CD4-positive, CD25-positive, alpha-beta regulatory T cell (primary cell): ENCODE measurements at regions not wholly inside any gene's neighbourhood (a gene's known extent, or its start where the extent isn't known, plus 50 kb on each side); places are given as distances from the start of the nearest gene placed in this dataset.

Experiments
- ATAC-seq, 2 donors: fragments of 150-1000 bp; cut with Tn5 transposase; one replicate each; pipeline ENCODE4 v1.10.0; 2021; ENCODE audit warnings: low read depth in 2 of 2, moderate number of reproducible peaks in 2 of 2, moderate library complexity in 1 of 2
- DNase-seq, 3 donors: peaks; one replicate each; pipeline versions ENCODE4 v3.0.0 to v3.0.0-alpha.2; 2012 to 2022; ENCODE audit warnings: mixed read lengths in 1 of 3
- H3K27ac ChIP-seq: one replicate; pipeline ENCODE4 v1.7.0; 2013; ENCODE audit warnings: mild to moderate bottlenecking, low read length; ENCODE audit not compliant: insufficient read depth, poor library complexity, severe bottlenecking
- H3K27me3 ChIP-seq: one replicate; pipeline ENCODE4 v1.7.0; 2013; ENCODE audit warnings: low read length; ENCODE audit not compliant: control insufficient read depth, insufficient read depth
- H3K36me3 ChIP-seq: one replicate; pipeline ENCODE4 v1.7.0; 2013; ENCODE audit warnings: mild to moderate bottlenecking, low read length, moderate library complexity; ENCODE audit not compliant: control insufficient read depth, insufficient read depth
- H3K4me1 ChIP-seq: 2 replicates; pipeline ENCODE4 v1.7.0; 2013; ENCODE audit warnings: mild to moderate bottlenecking, low read length; ENCODE audit not compliant: insufficient read depth, control insufficient read depth, poor library complexity, severe bottlenecking
- H3K4me3 ChIP-seq: one replicate; pipeline ENCODE4 v1.7.0; 2013; ENCODE audit warnings: low read depth, mild to moderate bottlenecking, low read length, moderate library complexity
- H3K9me3 ChIP-seq, 2 experiments: 1 replicate in 1 of 2; 2 replicates in 1 of 2; pipeline ENCODE4 v1.7.0; 2013; ENCODE audit warnings: low read length in 2 of 2, mild to moderate bottlenecking in 1 of 2, moderate library complexity in 1 of 2; ENCODE audit not compliant: control insufficient read depth in 2 of 2
- H3K27ac Mint-ChIP-seq, 3 donors: one replicate each; pipeline ENCODE4 v1.8.0; 2020 to 2022; ENCODE audit warnings: mild to moderate bottlenecking in 3 of 3, mixed read lengths in 3 of 3, moderate library complexity in 2 of 3
- H3K27me3 Mint-ChIP-seq: one replicate; pipeline ENCODE4 v1.8.0; 2022; ENCODE audit warnings: mild to moderate bottlenecking, mixed read lengths
- H3K36me3 Mint-ChIP-seq: one replicate; pipeline ENCODE4 v1.8.0; 2020; ENCODE audit warnings: mixed read lengths
- H3K4me1 Mint-ChIP-seq, 4 donors: one replicate each; pipeline ENCODE4 v1.8.0; 2020 to 2022; ENCODE audit warnings: mixed read lengths in 4 of 4, mild to moderate bottlenecking in 1 of 4
- H3K4me3 Mint-ChIP-seq, 4 donors: one replicate each; pipeline ENCODE4 v1.8.0; 2020 to 2022; ENCODE audit warnings: mild to moderate bottlenecking in 4 of 4, mixed read lengths in 4 of 4, moderate library complexity in 3 of 4
- H3K9me3 Mint-ChIP-seq, 7 donors: one replicate each; pipeline ENCODE4 v1.8.0; 2020 to 2022; ENCODE audit warnings: mixed read lengths in 7 of 7, mild to moderate bottlenecking in 3 of 7, moderate library complexity in 2 of 7

- H3K27ac ChIP-seq = no peak overlapping the region
- H3K27me3 ChIP-seq = no peaks in the 10 kb centered on the region
- no peaks in the 10 kb centered on the region for H3K4me1 ChIP-seq
- no peak overlapping the region for H3K4me3 Mint-ChIP-seq
- ATAC-seq (no peak), DNase-seq (no peak)
- H3K4me3 ChIP-seq = no peak overlapping the region
- no peaks in the 10 kb centered on the region for H3K36me3 ChIP-seq
- H3K9me3 ChIP-seq = no peaks in the 10 kb centered on the region
- no peaks in the 10 kb centered on the region for H3K36me3 Mint-ChIP-seq
- no peaks in the 10 kb centered on the region for H3K4me1 Mint-ChIP-seq
- H3K27me3 Mint-ChIP-seq = no peaks in the 10 kb centered on the region
- no peak overlapping the region for H3K27ac Mint-ChIP-seq
- H3K9me3 Mint-ChIP-seq = peaks cover 4 to 26% (median 10%) of the 10 kb centered on the region in 7 donors
These were observed 206.7 kb upstream of the SLIT2 start for GRCh38 chr4:20044966-20045365.

GRCh38 chr4:20044502-20044911 is 207.2 kb upstream of the SLIT2 start:
- H3K4me1 ChIP-seq = no peaks in the 10 kb centered on the region
- no peak overlapping the region for H3K4me3 ChIP-seq
- no peaks in the 10 kb centered on the region for H3K36me3 ChIP-seq
- no peak overlapping the region for H3K27ac ChIP-seq
- Mint-ChIP-seq H3K4me3 (no peak overlapping the region), H3K4me1 (no peaks in the 10 kb centered on the region), H3K9me3 (peaks cover 4 to 27% (median 10%) of the 10 kb centered on the region in 7 donors), H3K27me3 (no peaks in the 10 kb centered on the region), H3K27ac (no peak overlapping the region), H3K36me3 (no peaks in the 10 kb centered on the region)
- DNase-seq (no peak), ATAC-seq (no peak)
- H3K9me3 ChIP-seq = no peaks in the 10 kb centered on the region
- H3K27me3 ChIP-seq = no peaks in the 10 kb centered on the region

- Mint-ChIP-seq H3K4me1 (no peaks in the 10 kb centered on the region), H3K36me3 (no peaks in the 10 kb centered on the region), H3K27ac (no peak overlapping the region), H3K27me3 (no peaks in the 10 kb centered on the region), H3K4me3 (no peak overlapping the region), H3K9me3 (peaks cover 4 to 29% (median 10%) of the 10 kb centered on the region in 7 donors)
- Histone ChIP-seq H3K4me1 (no peaks in the 10 kb centered on the region), H3K36me3 (no peaks in the 10 kb centered on the region), H3K27me3 (no peaks in the 10 kb centered on the region), H3K4me3 (no peak overlapping the region), H3K27ac (no peak overlapping the region), H3K9me3 (no peaks in the 10 kb centered on the region)
- ATAC-seq = no peak
- DNase-seq = no peak
These were observed 207.7 kb upstream of the SLIT2 start for GRCh38 chr4:20043991-20044390.

- ATAC-seq (no peak), DNase-seq (no peak)
- H3K9me3 Mint-ChIP-seq = peaks cover 6 to 33% (median 10%) of the 10 kb centered on the region in 7 donors
- no peak overlapping the region for H3K27ac Mint-ChIP-seq
- H3K27ac ChIP-seq = no peak overlapping the region
- H3K4me1 Mint-ChIP-seq = no peaks in the 10 kb centered on the region
- H3K4me3 ChIP-seq = no peak overlapping the region
- H3K36me3 ChIP-seq = no peaks in the 10 kb centered on the region
- H3K27me3 ChIP-seq = no peaks in the 10 kb centered on the region
- no peak overlapping the region for H3K4me3 Mint-ChIP-seq
- no peaks in the 10 kb centered on the region for H3K4me1 ChIP-seq
- H3K36me3 Mint-ChIP-seq = no peaks in the 10 kb centered on the region
- no peaks in the 10 kb centered on the region for H3K9me3 ChIP-seq
- H3K27me3 Mint-ChIP-seq = no peaks in the 10 kb centered on the region
These were observed 208.9 kb upstream of the SLIT2 start for GRCh38 chr4:20042769-20043168.

- Mint-ChIP-seq H3K27me3 (no peaks in the 10 kb centered on the region), H3K9me3 (peaks cover 6 to 33% (median 8%) of the 10 kb centered on the region in 7 donors), H3K36me3 (no peaks in the 10 kb centered on the region), H3K27ac (no peak overlapping the region), H3K4me1 (no peaks in the 10 kb centered on the region), H3K4me3 (no peak overlapping the region)
- ATAC-seq (no peak), DNase-seq (no peak)
- no peak overlapping the region for H3K4me3 ChIP-seq
- no peak overlapping the region for H3K27ac ChIP-seq
- no peaks in the 10 kb centered on the region for H3K4me1 ChIP-seq
- no peaks in the 10 kb centered on the region for H3K27me3 ChIP-seq
- H3K36me3 ChIP-seq = no peaks in the 10 kb centered on the region
- H3K9me3 ChIP-seq = no peaks in the 10 kb centered on the region
These were observed 209.8 kb upstream of the SLIT2 start for GRCh38 chr4:20041839-20042407.

GRCh38 chr4:20037745-20038144 is 214.0 kb upstream of the SLIT2 start:
- H3K27me3 ChIP-seq = no peaks in the 10 kb centered on the region
- H3K36me3 ChIP-seq = no peaks in the 10 kb centered on the region
- no peaks in the 10 kb centered on the region for H3K4me1 Mint-ChIP-seq
- no peaks in the 10 kb centered on the region for H3K4me1 ChIP-seq
- H3K36me3 Mint-ChIP-seq = no peaks in the 10 kb centered on the region
- H3K9me3 ChIP-seq = no peaks in the 10 kb centered on the region
- ATAC-seq (no peak), DNase-seq (no peak)
- no peak overlapping the region for H3K4me3 ChIP-seq
- no peak overlapping the region for H3K4me3 Mint-ChIP-seq
- H3K9me3 Mint-ChIP-seq = peaks cover 0 to 22% (median 6%) of the 10 kb centered on the region in 7 donors
- no peak overlapping the region for H3K27ac ChIP-seq
- H3K27ac Mint-ChIP-seq = no peak overlapping the region
- H3K27me3 Mint-ChIP-seq = no peaks in the 10 kb centered on the region

GRCh38 chr4:20030108-20030507 is 221.6 kb upstream of the SLIT2 start:
- no peak overlapping the region for H3K4me3 Mint-ChIP-seq
- Histone ChIP-seq H3K9me3 (peaks cover 0 to 6% of the 10 kb centered on the region in 2 experiments), H3K4me3 (no peak overlapping the region), H3K36me3 (no peaks in the 10 kb centered on the region), H3K27me3 (no peaks in the 10 kb centered on the region), H3K27ac (no peak overlapping the region), H3K4me1 (no peaks in the 10 kb centered on the region)
- no peaks in the 10 kb centered on the region for H3K27me3 Mint-ChIP-seq
- no peaks in the 10 kb centered on the region for H3K4me1 Mint-ChIP-seq
- no peak overlapping the region for H3K27ac Mint-ChIP-seq
- ATAC-seq (no peak), DNase-seq (no peak)
- H3K9me3 Mint-ChIP-seq = peaks cover 0 to 12% (median 4%) of the 10 kb centered on the region in 7 donors
- H3K36me3 Mint-ChIP-seq = no peaks in the 10 kb centered on the region

GRCh38 chr4:20028645-20029044 is 223.1 kb upstream of the SLIT2 start:
- Histone ChIP-seq H3K4me3 (no peak overlapping the region), H3K27ac (no peak overlapping the region), H3K27me3 (no peaks in the 10 kb centered on the region), H3K36me3 (no peaks in the 10 kb centered on the region), H3K4me1 (no peaks in the 10 kb centered on the region), H3K9me3 (peaks cover 0 to 6% of the 10 kb centered on the region in 2 experiments)
- Mint-ChIP-seq H3K27ac (no peak overlapping the region), H3K36me3 (no peaks in the 10 kb centered on the region), H3K27me3 (no peaks in the 10 kb centered on the region), H3K4me1 (no peaks in the 10 kb centered on the region), H3K4me3 (no peak overlapping the region), H3K9me3 (peaks cover 0 to 10% (median 6%) of the 10 kb centered on the region in 7 donors)
- DNase-seq = no peak
- ATAC-seq = no peak
